A549 (cell line): ENCODE measurements at regions not wholly inside any gene's neighbourhood (a gene's known extent, or its start where the extent isn't known, plus 50 kb on each side); places are given as distances from the start of the nearest gene placed in this dataset.

Source experiments
- CEBPB ChIP-seq, 2 experiments: fragments of >200 bp in 1 of 2; sonication (Bioruptor Twin) in 1 of 2; formaldehyde crosslinking in 1 of 2; IDR thresholded peaks; 2 replicates each; pipeline ENCODE4 v1.6.1; 2012 to 2016
- CHD2 ChIP-seq: fragments of 150-350 bp; IDR thresholded peaks from 2 replicates; pipeline ENCODE4 v1.6.1; 2014; ENCODE audit warnings: low read length; ENCODE audit not compliant: partially characterized antibody
- EHF ChIP-seq: fragments of 250-450 bp; sonication (Bioruptor Pico); IDR thresholded peaks from 2 replicates; pipeline ENCODE4 v1.5.0; 2020; ENCODE audit warnings: mild to moderate bottlenecking
- EHMT2 ChIP-seq: fragments of 200-600 bp; sonication (generic); IDR thresholded peaks from 2 replicates; pipeline ENCODE4 v1.6.1; 2016; ENCODE audit warnings: antibody characterized with exemption, low read depth, mild to moderate bottlenecking, moderate library complexity
- EP300 ChIP-seq, 2 experiments: fragments of >200 bp; sonication (Bioruptor Twin); formaldehyde crosslinking; IDR thresholded peaks; 2 replicates in 1 of 2; 3 replicates in 1 of 2; pipeline ENCODE4 v1.6.1; 2016 to 2017
- HOXB13 ChIP-seq: fragments of 250-450 bp; sonication (Bioruptor Pico); IDR thresholded peaks from 2 replicates; pipeline ENCODE4 v1.5.0; 2020; ENCODE audit warnings: low read depth, mild to moderate bottlenecking, moderate library complexity
- NR3C1 ChIP-seq: fragments of >200 bp; sonication (Bioruptor Twin); formaldehyde crosslinking; IDR thresholded peaks from 3 replicates; pipeline ENCODE4 v1.6.1; 2017
- POLR2A ChIP-seq: IDR thresholded peaks from 2 replicates; pipeline ENCODE4 v1.6.1; 2012; ENCODE audit warnings: mild to moderate bottlenecking, low read length
- SMC3 ChIP-seq: fragments of >200 bp; sonication (Bioruptor Twin); formaldehyde crosslinking; IDR thresholded peaks from 3 replicates; pipeline ENCODE4 v1.6.1; 2018; ENCODE audit warnings: inconsistent platforms
- TP53 ChIP-seq: fragments of 250-450 bp; sonication (Bioruptor Pico); IDR thresholded peaks from 2 replicates; pipeline ENCODE4 v1.5.0; 2021; ENCODE audit warnings: mild to moderate bottlenecking, moderate library complexity
- TF ChIP-seq, protein P1 (sequence below): fragments of >200 bp; sonication (Bioruptor Twin); formaldehyde crosslinking; IDR thresholded peaks from 3 replicates; pipeline ENCODE4 v1.5.1; 2016
- TF ChIP-seq, protein P2 (sequence below): IDR thresholded peaks from 2 replicates; pipeline ENCODE4 v1.6.1; 2012

DNA sequence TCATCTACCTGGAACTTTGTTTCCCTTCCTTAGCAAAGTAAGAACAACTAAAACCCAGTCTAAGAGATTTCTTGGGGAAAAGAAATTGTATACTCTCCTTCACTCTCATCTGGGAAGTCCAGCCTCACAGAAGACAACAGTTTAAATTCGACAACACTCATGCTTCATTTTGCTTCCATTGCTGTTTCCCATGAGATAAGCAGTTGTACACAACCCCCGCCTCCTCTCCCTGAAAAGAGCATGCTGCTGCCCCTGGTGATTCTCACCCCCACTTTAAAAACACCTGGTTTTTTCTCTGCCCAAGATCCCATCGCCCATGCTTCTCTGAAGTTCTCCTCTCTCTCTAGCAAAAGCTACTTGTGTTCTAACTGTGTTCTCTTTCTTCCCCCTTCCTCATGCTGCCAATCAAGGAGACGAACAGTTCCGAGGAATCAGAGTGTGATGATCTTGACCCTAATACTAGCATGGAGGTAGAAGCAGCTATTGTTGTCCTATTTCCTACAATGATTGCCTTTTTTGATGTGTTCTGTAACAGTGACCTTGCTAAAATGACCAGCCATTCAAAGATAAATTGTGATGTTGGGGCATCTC, 51.1 kb upstream of the UMPS start:
- no peak for TF ChIP-seq CEBPB (IDR thresholded peaks at IDR 0.05)
- TF ChIP-seq EHF (CRISPR knock-in tag): no peak
- TF ChIP-seq POLR2A: no peak
- TF ChIP-seq, protein P1, sequence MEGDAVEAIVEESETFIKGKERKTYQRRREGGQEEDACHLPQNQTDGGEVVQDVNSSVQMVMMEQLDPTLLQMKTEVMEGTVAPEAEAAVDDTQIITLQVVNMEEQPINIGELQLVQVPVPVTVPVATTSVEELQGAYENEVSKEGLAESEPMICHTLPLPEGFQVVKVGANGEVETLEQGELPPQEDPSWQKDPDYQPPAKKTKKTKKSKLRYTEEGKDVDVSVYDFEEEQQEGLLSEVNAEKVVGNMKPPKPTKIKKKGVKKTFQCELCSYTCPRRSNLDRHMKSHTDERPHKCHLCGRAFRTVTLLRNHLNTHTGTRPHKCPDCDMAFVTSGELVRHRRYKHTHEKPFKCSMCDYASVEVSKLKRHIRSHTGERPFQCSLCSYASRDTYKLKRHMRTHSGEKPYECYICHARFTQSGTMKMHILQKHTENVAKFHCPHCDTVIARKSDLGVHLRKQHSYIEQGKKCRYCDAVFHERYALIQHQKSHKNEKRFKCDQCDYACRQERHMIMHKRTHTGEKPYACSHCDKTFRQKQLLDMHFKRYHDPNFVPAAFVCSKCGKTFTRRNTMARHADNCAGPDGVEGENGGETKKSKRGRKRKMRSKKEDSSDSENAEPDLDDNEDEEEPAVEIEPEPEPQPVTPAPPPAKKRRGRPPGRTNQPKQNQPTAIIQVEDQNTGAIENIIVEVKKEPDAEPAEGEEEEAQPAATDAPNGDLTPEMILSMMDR: no peak
- no peak for TF ChIP-seq EP300 (IDR thresholded peaks at IDR 0.05)
- no peak for TF ChIP-seq HOXB13 (CRISPR knock-in tag)
- TF ChIP-seq TP53 (CRISPR knock-in tag): no peak
- TF ChIP-seq CHD2: no peak
- TF ChIP-seq SMC3: no peak
- TF ChIP-seq, protein P2, sequence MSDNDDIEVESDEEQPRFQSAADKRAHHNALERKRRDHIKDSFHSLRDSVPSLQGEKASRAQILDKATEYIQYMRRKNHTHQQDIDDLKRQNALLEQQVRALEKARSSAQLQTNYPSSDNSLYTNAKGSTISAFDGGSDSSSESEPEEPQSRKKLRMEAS: no peak
- TF ChIP-seq EHMT2: no peak
- TF ChIP-seq NR3C1: no peak
